Posterior vena cava (tissue), 2 donors: ENCODE measurements at regions not wholly inside any gene's neighbourhood (a gene's known extent, or its start where the extent isn't known, plus 50 kb on each side); places are given as distances from the start of the nearest gene placed in this dataset.
"Not testable (repeated sequence)": the region's sequence is repeated elsewhere in the genome, so short reads cannot be mapped to it uniquely, and the experiment has no call there.

Experiments
- DNase-seq: peaks from one replicate; pipeline ENCODE4 v3.0.0-alpha.2; 2020; ENCODE audit warnings: low spot score
- intact Hi-C, 2 donors: fragments of 100-400 bp; cut with DNase I; formaldehyde crosslinking; loops; one replicate each; pipeline versions ENCODE4 v1.14.1 to v1.14.2; 2022 to 2023
- donor health status: DM: yes; HTN: yes; CAD: no.
- donor health status: DM: yes; HTN: yes; CAD: no.

- no peak for DNase-seq
- intact Hi-C loops, result loop anchor here in 1 of 2 donors (5.0 kb wide), 1 partner anchor 765 kb away; no protein-coding TSS in a partner anchor
Observed at GRCh38 chr1:105137543-105138457, 1388.1 kb downstream of the AMY1C start.

- DNase-seq, result no peak
- intact Hi-C loops, result loop anchor here in 1 of 2 donors (5.0 kb wide), 1 partner anchor 764 kb away; no protein-coding TSS in a partner anchor
Observed at GRCh38 chr1:105138458-105138893, 1388.8 kb downstream of the AMY1C start.

GRCh38 chr1:105172788-105173187 is 1423.1 kb downstream of the AMY1C start:
- no peak for DNase-seq
- intact Hi-C loops, result no loop called here

- no peak for DNase-seq
- intact Hi-C loops, result no loop called here
Observed at GRCh38 chr1:105180789-105181188, 1431.1 kb downstream of the AMY1C start.

GRCh38 chr1:105204836-105205371 is 1455.2 kb downstream of the AMY1C start:
- no peak for DNase-seq
- intact Hi-C loops, result no loop called here

GRCh38 chr1:105208581-105208980 is 1458.9 kb downstream of the AMY1C start:
- intact Hi-C loops, result no loop called here
- no peak for DNase-seq

- no peak for DNase-seq
- intact Hi-C loops, result no loop called here
Observed at GRCh38 chr1:105210747-105211146, 1461.0 kb downstream of the AMY1C start.

GRCh38 chr1:105231378-105231777 is 1481.7 kb downstream of the AMY1C start:
- DNase-seq, result no peak
- intact Hi-C loops, result no loop called here

GRCh38 chr1:105243411-105243810 is 1493.7 kb downstream of the AMY1C start:
- intact Hi-C loops, result no loop called here
- DNase-seq, result no peak

GRCh38 chr1:105243969-105244368 is 1494.3 kb downstream of the AMY1C start:
- intact Hi-C loops, result no loop called here
- DNase-seq, result no peak

GRCh38 chr1:105254906-105255305 is 1505.2 kb downstream of the AMY1C start:
- no peak for DNase-seq
- intact Hi-C loops, result no loop called here

- no peak for DNase-seq
Observed at GRCh38 chr1:105260001-105260400, 1510.3 kb downstream of the AMY1C start.

GRCh38 chr1:105270966-105271365 is 1521.3 kb downstream of the AMY1C start:
- intact Hi-C loops, result no loop called here
- DNase-seq, result no peak

More at GRCh38 chr1:105260001-105260400, 1510.3 kb downstream of the AMY1C start:
- intact Hi-C loops, result no loop called here

- intact Hi-C loops, DNase-seq: not testable (repeated sequence)
Observed at GRCh38 chr1:105272376-105272775, 1522.7 kb downstream of the AMY1C start.

- intact Hi-C loops, result no loop called here
- DNase-seq, result no peak
Observed at GRCh38 chr1:105294838-105295237, 1545.1 kb downstream of the AMY1C start.

- intact Hi-C loops, result no loop called here
- DNase-seq, result no peak
Observed at GRCh38 chr1:105310063-105310462, 1560.4 kb downstream of the AMY1C start.

GRCh38 chr1:105317976-105318375 is 1568.3 kb downstream of the AMY1C start:
- DNase-seq, result no peak
- intact Hi-C loops, result no loop called here

GRCh38 chr1:105326886-105327285 is 1577.2 kb downstream of the AMY1C start:
- DNase-seq, result no peak
- intact Hi-C loops, result no loop called here

GRCh38 chr1:105337420-105337819 is 1587.7 kb downstream of the AMY1C start:
- no peak for DNase-seq
- intact Hi-C loops, result no loop called here

GRCh38 chr1:105343317-105343716 is 1593.6 kb downstream of the AMY1C start:
- no peak for DNase-seq
- intact Hi-C loops, result no loop called here

- DNase-seq, result no peak
- intact Hi-C loops, result no loop called here
Observed at GRCh38 chr1:105359457-105359856, 1609.8 kb downstream of the AMY1C start.
